Erythroblast (primary cell): ENCODE measurements at regions not wholly inside any gene's neighbourhood (a gene's known extent, or its start where the extent isn't known, plus 50 kb on each side); places are given as distances from the start of the nearest gene placed in this dataset.

Source experiments
- GATA1 ChIP-seq: IDR thresholded peaks from 2 replicates; pipeline ENCODE4 v1.6.1; 2011; ENCODE audit warnings: low read depth, mild to moderate bottlenecking, control low read depth, low read length, moderate library complexity
- POLR2A ChIP-seq: IDR thresholded peaks from 2 replicates; pipeline ENCODE4 v1.6.1; 2011; ENCODE audit warnings: mild to moderate bottlenecking, low read length

- TF ChIP-seq POLR2A (no peak), GATA1 (no peak)
Measured at GRCh38 chr22:48882636-48883200, 945.0 kb downstream of the BRD1 start.
